WERI-Rb-1 (cell line): ENCODE measurements at regions not wholly inside any gene's neighbourhood (a gene's known extent, or its start where the extent isn't known, plus 50 kb on each side); places are given as distances from the start of the nearest gene placed in this dataset.

ENCODE experiments used
- DNase-seq: peaks from one replicate; pipeline ENCODE4 v3.0.0-alpha.2; 2020
- H3K27ac ChIP-seq: fragments of 250-450 bp; sonication (Bioruptor Pico); 2 replicates; pipeline ENCODE4 v1.5.1; 2020; ENCODE audit warnings: mild to moderate bottlenecking, moderate library complexity
- H3K27me3 ChIP-seq: fragments of 250-450 bp; sonication (Bioruptor Pico); 2 replicates; pipeline ENCODE4 v1.5.1; 2021; ENCODE audit warnings: mild to moderate bottlenecking, low read depth, moderate library complexity; ENCODE audit not compliant: insufficient read depth, severe bottlenecking
- H3K36me3 ChIP-seq: fragments of 250-450 bp; sonication (Bioruptor Pico); 2 replicates; pipeline ENCODE4 v1.5.1; 2020; ENCODE audit warnings: mild to moderate bottlenecking, moderate library complexity
- H3K4me3 ChIP-seq: 2 replicates; pipeline ENCODE4 v1.5.1; 2011; ENCODE audit warnings: low read depth, mild to moderate bottlenecking, control low read depth, low read length
- H3K9me3 ChIP-seq: fragments of 250-450 bp; sonication (Bioruptor Pico); 2 replicates; pipeline ENCODE4 v1.5.1; 2021; ENCODE audit warnings: mild to moderate bottlenecking, moderate library complexity; ENCODE audit not compliant: severe bottlenecking
- TF ChIP-seq, protein P1 (sequence below): IDR thresholded peaks from 2 replicates; pipeline ENCODE4 v1.5.1; 2011; ENCODE audit warnings: low read depth, mild to moderate bottlenecking, control low read depth, inconsistent platforms, low read length

DNA sequence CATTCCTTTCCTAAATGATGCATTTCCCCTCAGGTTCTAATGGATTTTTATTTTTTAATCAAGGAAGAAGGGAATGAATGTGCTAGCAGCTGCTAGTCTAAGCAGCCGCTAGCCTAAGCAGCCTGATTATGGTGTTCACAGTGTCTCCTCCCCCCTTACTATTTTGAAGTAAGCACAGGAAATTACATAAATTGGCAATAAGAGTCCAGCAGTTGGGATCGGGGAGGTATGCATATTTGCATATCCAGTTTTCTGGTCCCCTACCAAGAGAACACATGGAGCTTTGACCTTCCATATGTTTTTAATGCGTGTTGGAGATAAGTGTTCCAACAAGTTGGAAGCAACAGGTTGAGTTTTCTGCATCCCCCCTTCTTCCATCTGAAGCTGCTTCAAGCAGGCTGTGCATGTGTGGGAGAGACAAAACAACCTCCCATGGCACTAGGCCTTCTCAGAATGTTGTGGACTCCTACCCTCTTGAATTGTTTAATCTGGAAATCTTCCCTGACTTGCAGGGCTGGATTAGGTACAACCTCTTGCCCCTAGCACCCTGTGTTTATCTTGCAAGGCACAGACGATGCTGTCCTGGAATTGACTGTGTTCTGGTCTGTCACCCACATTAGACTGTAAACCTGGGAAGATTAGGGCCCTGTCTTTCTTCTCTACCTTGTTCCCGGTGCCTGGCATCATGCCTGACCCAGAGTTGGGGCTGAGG lies 124.8 kb upstream of the LRIG1 start:
- TF ChIP-seq, protein P1, sequence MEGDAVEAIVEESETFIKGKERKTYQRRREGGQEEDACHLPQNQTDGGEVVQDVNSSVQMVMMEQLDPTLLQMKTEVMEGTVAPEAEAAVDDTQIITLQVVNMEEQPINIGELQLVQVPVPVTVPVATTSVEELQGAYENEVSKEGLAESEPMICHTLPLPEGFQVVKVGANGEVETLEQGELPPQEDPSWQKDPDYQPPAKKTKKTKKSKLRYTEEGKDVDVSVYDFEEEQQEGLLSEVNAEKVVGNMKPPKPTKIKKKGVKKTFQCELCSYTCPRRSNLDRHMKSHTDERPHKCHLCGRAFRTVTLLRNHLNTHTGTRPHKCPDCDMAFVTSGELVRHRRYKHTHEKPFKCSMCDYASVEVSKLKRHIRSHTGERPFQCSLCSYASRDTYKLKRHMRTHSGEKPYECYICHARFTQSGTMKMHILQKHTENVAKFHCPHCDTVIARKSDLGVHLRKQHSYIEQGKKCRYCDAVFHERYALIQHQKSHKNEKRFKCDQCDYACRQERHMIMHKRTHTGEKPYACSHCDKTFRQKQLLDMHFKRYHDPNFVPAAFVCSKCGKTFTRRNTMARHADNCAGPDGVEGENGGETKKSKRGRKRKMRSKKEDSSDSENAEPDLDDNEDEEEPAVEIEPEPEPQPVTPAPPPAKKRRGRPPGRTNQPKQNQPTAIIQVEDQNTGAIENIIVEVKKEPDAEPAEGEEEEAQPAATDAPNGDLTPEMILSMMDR, result no peak
- no peak for DNase-seq
- no peaks in the 10 kb centered on the region for H3K9me3 ChIP-seq
- H3K27me3 ChIP-seq, result no peaks in the 10 kb centered on the region
- H3K27ac ChIP-seq, result no peak overlapping the region
- no peak overlapping the region for H3K4me3 ChIP-seq
- H3K36me3 ChIP-seq, result no peaks in the 10 kb centered on the region

GRCh38 chr3:66629150-66629981 lies 128.5 kb upstream of the LRIG1 start:
- Histone ChIP-seq H3K36me3 (no peaks in the 10 kb centered on the region), H3K27ac (no peak overlapping the region), H3K9me3 (no peaks in the 10 kb centered on the region), H3K27me3 (no peaks in the 10 kb centered on the region), H3K4me3 (no peak overlapping the region)
- no peak for DNase-seq
- TF ChIP-seq, protein P1, result no peak

GRCh38 chr3:66629982-66630368 lies 129.2 kb upstream of the LRIG1 start:
- no peaks in the 10 kb centered on the region for H3K27me3 ChIP-seq
- H3K4me3 ChIP-seq, result no peak overlapping the region
- H3K27ac ChIP-seq, result no peak overlapping the region
- H3K9me3 ChIP-seq, result no peaks in the 10 kb centered on the region
- TF ChIP-seq, protein P1, result no peak
- no peaks in the 10 kb centered on the region for H3K36me3 ChIP-seq
- DNase-seq, result no peak

- TF ChIP-seq, protein P1, result no peak
- no peaks in the 10 kb centered on the region for H3K27me3 ChIP-seq
- no peak for DNase-seq
- H3K9me3 ChIP-seq, result no peaks in the 10 kb centered on the region
- H3K36me3 ChIP-seq, result no peaks in the 10 kb centered on the region
- no peak overlapping the region for H3K4me3 ChIP-seq
- H3K27ac ChIP-seq, result no peak overlapping the region
These were observed 132.9 kb upstream of the LRIG1 start for GRCh38 chr3:66633402-66634381.

- no peaks in the 10 kb centered on the region for H3K9me3 ChIP-seq
- no peak overlapping the region for H3K4me3 ChIP-seq
- H3K36me3 ChIP-seq, result no peaks in the 10 kb centered on the region
- DNase-seq, result no peak
- TF ChIP-seq, protein P1, result peak; percentile 35; the same call in 1 of the 2 replicates
- no peaks in the 10 kb centered on the region for H3K27me3 ChIP-seq
- H3K27ac ChIP-seq, result no peak overlapping the region
These were observed 137.9 kb upstream of the LRIG1 start for GRCh38 chr3:66638717-66639116.
